ENCODE measurements at regions not wholly inside any gene's neighbourhood (a gene's known extent, or its start where the extent isn't known, plus 50 kb on each side); places are given as distances from the start of the nearest gene placed in this dataset.

GRCh38 chr6:66993272-66993671 is 1286.2 kb upstream of the EYS start:
- no peak for DNase-seq

- DNase-seq = no peak
These were observed 1285.6 kb upstream of the EYS start for GRCh38 chr6:66992660-66993059.

DNA sequence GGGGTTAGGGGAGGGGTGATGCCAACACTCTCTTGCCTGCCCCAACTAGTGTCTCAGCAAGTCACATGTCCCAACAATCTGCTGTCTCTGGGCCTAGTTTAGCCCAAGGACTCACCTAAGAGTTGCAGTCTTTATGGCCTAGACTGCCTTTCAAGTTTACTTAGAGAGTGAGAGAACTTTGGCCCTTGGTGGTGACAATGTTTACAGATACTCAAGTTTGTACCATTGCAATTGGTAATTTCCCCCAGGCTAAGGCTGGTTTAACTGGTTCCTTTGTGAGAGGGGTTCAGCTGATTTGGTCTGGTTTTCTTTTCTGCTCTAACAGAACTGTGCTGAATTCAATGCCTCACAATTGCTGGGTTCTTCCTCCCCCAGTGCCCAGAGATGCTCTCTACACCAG is 1279.9 kb upstream of the EYS start:
- no peak for DNase-seq

DNA sequence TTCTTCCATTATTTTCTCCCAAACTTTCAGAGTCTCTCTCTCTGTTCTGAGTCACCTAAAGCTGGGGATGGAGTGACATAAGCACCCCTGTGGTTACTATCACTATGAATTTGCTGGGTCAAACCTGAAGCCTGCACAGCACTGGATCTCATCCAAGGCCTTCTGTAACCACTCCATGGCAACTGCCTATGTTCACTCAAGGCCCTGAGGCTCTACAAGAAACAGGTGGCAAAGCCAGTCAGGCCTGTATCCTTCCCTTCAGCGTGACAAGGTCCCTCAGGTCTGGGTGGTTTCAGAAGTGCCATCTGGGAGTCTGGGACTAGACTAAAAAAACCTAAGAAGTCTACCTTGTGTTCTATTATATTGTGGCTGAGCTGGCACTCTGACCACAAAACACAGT is 1278.8 kb upstream of the EYS start:
- no peak for DNase-seq

DNA sequence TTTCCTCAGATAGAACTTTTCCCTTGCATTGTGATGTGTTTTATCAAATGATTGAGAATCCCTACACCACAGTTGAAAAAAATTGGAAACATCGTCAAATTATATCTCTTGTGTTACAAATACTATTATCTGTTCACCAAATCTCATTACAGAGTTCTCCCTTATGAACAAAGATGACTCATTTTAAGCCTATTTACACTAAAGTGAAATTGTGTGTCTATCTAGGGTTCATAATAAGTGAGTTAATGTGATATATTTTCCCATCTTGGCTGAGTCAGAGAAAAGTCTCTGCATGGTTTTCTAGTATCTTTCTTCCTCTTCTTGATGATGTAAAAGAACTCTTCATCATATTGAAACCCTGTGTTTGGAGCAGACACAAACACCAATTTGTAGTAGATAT is 1263.3 kb upstream of the EYS start:
- DNase-seq = no peak

DNA sequence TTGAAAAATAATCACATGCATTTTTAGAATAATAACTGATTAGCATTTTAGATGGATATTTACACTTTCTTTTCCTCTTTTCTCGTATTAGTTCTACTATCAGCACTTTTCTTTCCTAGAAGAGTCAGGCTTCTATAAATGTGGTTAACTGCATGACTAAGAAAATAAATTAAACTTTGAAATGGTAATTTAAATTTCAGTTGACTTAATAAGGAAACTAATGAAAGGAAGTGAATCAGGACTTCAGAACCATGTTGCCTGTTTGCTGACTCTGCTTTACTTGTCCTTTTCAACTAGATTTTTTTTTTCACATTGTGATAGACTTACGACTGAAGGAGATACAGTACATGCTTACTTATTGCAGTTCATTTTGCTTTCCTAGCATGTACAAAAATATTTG is 1258.2 kb upstream of the EYS start:
- DNase-seq = no peak

GRCh38 chr6:66964216-66964615 is 1257.2 kb upstream of the EYS start:
- peak; percentile 1 for DNase-seq

DNA sequence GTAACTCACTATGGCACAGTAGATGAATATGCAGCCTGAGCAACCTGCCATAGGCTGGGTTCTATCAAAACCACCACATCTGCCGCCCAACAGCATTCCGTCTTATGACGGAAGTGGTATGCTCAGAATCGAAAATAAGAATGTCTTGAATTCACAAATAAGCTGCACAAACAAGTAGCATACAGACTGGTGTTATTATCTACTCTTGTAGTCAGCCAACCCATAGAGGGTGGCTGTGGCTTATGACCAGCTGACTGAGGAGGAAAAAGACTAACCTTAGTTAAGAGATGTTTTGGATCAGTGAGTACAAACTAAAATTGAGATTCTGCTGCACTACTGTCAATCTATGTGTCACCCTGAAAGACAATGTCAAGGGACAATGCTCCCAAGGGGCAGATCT is 1255.1 kb upstream of the EYS start:
- DNase-seq = no peak

GRCh38 chr6:66961191-66961590 is 1254.2 kb upstream of the EYS start:
- no peak for DNase-seq

GRCh38 chr6:66949191-66949661 is 1242.2 kb upstream of the EYS start:
- DNase-seq = no peak

DNA sequence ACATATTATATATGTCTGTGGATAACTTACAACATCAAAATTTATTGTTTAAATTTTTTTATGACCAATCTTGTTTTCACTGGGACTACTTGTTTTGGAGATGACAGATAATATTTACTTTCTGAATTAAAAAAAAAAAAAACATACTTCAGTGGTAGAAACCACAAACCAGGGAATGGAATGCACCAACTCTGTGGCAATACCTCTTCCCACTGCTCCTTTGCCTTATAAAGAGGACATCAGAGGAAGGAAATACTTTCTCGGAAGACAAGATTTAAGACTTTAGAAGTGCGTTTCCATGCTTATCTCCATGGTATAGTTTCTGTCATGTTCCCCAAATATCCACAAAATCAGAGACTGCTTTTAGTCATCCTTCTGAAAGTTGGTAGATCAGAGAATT is 1241.1 kb upstream of the EYS start:
- peak; percentile 40 for DNase-seq

GRCh38 chr6:66940003-66940402 is 1233.0 kb upstream of the EYS start:
- no peak for DNase-seq

- no peak for DNase-seq
These were observed 1230.2 kb upstream of the EYS start for GRCh38 chr6:66937180-66937579.

- DNase-seq = no peak
These were observed 1228.6 kb upstream of the EYS start for GRCh38 chr6:66935612-66936011.

GRCh38 chr6:66931787-66932186 is 1224.8 kb upstream of the EYS start:
- no peak for DNase-seq

GRCh38 chr6:66930559-66931290 is 1223.7 kb upstream of the EYS start:
- DNase-seq = peak; percentile 55

DNA sequence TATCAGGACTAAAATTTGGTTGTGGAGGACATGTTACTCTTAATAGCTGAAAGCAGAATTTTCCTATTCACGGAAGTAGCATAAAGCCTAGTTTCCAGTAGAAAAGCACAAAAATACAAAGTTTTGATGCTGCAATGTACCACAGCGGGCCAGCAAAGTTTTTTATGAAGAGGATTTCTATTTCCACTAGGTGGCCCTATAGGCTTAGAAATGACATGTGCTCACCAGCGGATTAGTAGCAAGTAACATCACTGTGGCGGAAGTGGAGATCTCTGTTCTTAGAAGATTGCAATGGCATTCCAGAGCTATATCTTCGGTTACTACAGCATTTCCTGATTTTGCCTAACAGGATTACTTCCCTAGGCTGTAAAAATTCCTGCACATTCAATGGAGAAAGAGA is 1219.0 kb upstream of the EYS start:
- DNase-seq = no peak

- no peak for DNase-seq
These were observed 1206.6 kb upstream of the EYS start for GRCh38 chr6:66913657-66914056.

DNA sequence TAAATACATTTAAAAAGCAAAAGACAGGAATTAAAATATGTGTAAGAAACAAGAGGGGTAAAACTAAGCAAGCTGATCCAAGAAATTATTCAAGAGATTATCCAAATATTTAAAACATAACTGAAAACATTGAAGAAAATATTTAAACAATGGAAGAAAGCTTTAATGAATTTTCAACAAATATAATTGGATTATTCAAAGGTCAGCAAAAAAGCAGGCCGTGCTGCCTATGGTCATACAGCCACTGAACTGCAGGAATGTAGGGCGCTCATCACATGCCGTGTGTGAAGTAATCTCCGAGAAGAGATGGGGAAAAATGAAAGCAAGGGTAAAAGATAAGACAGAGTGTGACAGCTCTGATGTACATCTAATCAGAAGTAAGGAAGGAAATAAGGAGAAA is 1195.4 kb upstream of the EYS start:
- no peak for DNase-seq

DNA sequence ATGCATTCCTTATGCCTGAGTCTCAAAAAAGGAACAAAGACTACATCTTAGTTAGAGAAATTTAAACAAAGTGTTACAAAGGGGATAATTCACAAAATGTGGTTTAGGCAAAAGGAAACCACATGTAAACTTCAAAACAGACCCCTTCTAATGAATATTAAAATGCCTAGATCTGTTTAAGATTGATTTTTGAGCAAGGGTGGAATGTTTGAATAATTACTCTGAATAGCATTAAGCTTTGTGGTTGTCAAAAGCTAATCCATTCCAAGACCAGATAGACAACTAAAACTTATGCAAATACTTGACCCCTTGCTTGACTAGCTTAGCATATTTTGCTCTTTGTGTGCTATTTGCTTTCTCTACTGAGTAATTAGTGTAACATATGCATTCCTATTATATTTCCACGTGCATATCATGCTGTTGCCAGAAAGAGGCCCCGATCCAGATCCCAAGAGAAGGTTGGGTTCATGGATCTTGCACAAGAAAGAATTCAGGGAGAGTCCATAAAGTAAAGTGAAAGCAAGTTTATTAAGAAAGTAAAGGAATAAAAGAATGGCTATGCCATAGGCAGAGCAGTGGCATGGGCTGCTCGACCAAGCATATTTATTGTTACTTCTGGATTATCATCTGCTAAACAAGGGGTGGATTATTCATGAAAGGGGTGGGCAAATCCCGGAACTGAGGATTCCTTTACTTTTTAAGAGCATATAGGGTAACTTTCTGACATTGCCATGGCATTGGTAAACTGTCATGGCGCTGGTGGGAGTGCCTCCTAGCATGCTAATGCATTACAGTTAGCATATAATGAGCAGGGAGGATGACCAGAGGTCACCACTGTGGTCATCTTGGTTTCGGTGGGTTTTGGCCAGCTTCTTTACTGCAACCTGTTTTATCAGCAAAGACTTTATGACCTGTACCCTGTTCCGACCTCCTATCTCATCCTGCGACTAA is 1193.4 kb upstream of the EYS start:
- peak; percentile 17 for DNase-seq

- DNase-seq = peak; percentile 20
These were observed 1190.5 kb upstream of the EYS start for GRCh38 chr6:66897576-66897975.

- DNase-seq = no peak
These were observed 1189.4 kb upstream of the EYS start for GRCh38 chr6:66896415-66896814.

GRCh38 chr6:66883453-66883852 is 1176.4 kb upstream of the EYS start:
- no peak for DNase-seq

- DNase-seq = no peak
These were observed 1159.8 kb upstream of the EYS start for GRCh38 chr6:66866801-66867200.
